HUES64 (cell line): ENCODE measurements at regions not wholly inside any gene's neighbourhood (a gene's known extent, or its start where the extent isn't known, plus 50 kb on each side); places are given as distances from the start of the nearest gene placed in this dataset.

ENCODE experiments used
- H3K27ac ChIP-seq: 2 replicates; pipeline ENCODE4 v1.7.0; 2013; ENCODE audit warnings: low read depth, low read length, inconsistent platforms
- H3K27me3 ChIP-seq: 2 replicates; pipeline ENCODE4 v1.6.1; 2013; ENCODE audit warnings: mild to moderate bottlenecking, low read length; ENCODE audit not compliant: insufficient read depth
- H3K36me3 ChIP-seq: 2 replicates; pipeline ENCODE4 v1.6.1; 2013; ENCODE audit warnings: mild to moderate bottlenecking, low read length; ENCODE audit not compliant: insufficient read depth
- H3K4me1 ChIP-seq: 2 replicates; pipeline ENCODE4 v1.6.1; 2013; ENCODE audit warnings: mild to moderate bottlenecking, low read length, moderate library complexity; ENCODE audit not compliant: insufficient read depth
- H3K4me3 ChIP-seq: 2 replicates; pipeline ENCODE4 v1.5.1; 2013; ENCODE audit warnings: mild to moderate bottlenecking, low read length, moderate library complexity
- H3K9ac ChIP-seq: 2 replicates; pipeline ENCODE4 v1.6.1; 2013; ENCODE audit warnings: mild to moderate bottlenecking, low read depth, low read length
- H3K9me3 ChIP-seq: 2 replicates; pipeline ENCODE4 v1.6.1; 2013; ENCODE audit warnings: low read depth, low read length; ENCODE audit not compliant: insufficient read depth
- WGBS: fragments of 150-250, 120-280 bp; methylation state at CpG from one replicate; pipeline ENCODE4 v1.1.7; 2013; ENCODE audit warnings: missing lambda C conversion rate; 5-methylcytosine and 5-hydroxymethylcytosine counted together

- H3K36me3 ChIP-seq = no peaks in the 10 kb centered on the region
- 76% methylated on average over 1 of the region's 1 CpG for WGBS
- H3K27me3 ChIP-seq = no peaks in the 10 kb centered on the region
- H3K9me3 ChIP-seq = no peaks in the 10 kb centered on the region
- H3K4me1 ChIP-seq = no peaks in the 10 kb centered on the region
- no peak overlapping the region for H3K9ac ChIP-seq
- no peak overlapping the region for H3K4me3 ChIP-seq
- H3K27ac ChIP-seq = no peak overlapping the region
Observed at GRCh38 chr15:47974724-47975123, 146.1 kb upstream of the SLC24A5 start.

GRCh38 chr15:47975427-47975826 is 145.4 kb upstream of the SLC24A5 start:
- no peaks in the 10 kb centered on the region for H3K9me3 ChIP-seq
- H3K27me3 ChIP-seq = no peaks in the 10 kb centered on the region
- no peak overlapping the region for H3K9ac ChIP-seq
- H3K27ac ChIP-seq = no peak overlapping the region
- H3K36me3 ChIP-seq = no peaks in the 10 kb centered on the region
- no peaks in the 10 kb centered on the region for H3K4me1 ChIP-seq
- H3K4me3 ChIP-seq = no peak overlapping the region

- WGBS = 89% methylated on average over 8 of the region's 8 CpGs
- Histone ChIP-seq H3K27me3 (no peaks in the 10 kb centered on the region), H3K4me3 (no peak overlapping the region), H3K36me3 (no peaks in the 10 kb centered on the region), H3K27ac (no peak overlapping the region), H3K9me3 (no peaks in the 10 kb centered on the region), H3K9ac (no peak overlapping the region), H3K4me1 (no peaks in the 10 kb centered on the region; the same call in 1 of the 2 replicates)
Observed at GRCh38 chr15:47983533-47983932, 137.3 kb upstream of the SLC24A5 start.

GRCh38 chr15:47985568-47985967 is 135.2 kb upstream of the SLC24A5 start:
- Histone ChIP-seq H3K4me1 (no peaks in the 10 kb centered on the region; the same call in 1 of the 2 replicates), H3K36me3 (no peaks in the 10 kb centered on the region), H3K27ac (no peak overlapping the region), H3K9me3 (no peaks in the 10 kb centered on the region), H3K4me3 (no peak overlapping the region), H3K27me3 (no peaks in the 10 kb centered on the region), H3K9ac (no peak overlapping the region)
- over 99% methylated on average over 4 of the region's 4 CpGs for WGBS

GRCh38 chr15:47987461-47987860 is 133.3 kb upstream of the SLC24A5 start:
- Histone ChIP-seq H3K27ac (no peak overlapping the region), H3K36me3 (no peaks in the 10 kb centered on the region), H3K4me3 (no peak overlapping the region), H3K9me3 (no peaks in the 10 kb centered on the region), H3K4me1 (no peaks in the 10 kb centered on the region; the same call in 1 of the 2 replicates), H3K9ac (no peak overlapping the region), H3K27me3 (no peaks in the 10 kb centered on the region)
- 70% methylated on average over 4 of the region's 4 CpGs for WGBS

GRCh38 chr15:47987908-47988532 is 132.8 kb upstream of the SLC24A5 start:
- Histone ChIP-seq H3K36me3 (no peaks in the 10 kb centered on the region), H3K27me3 (no peaks in the 10 kb centered on the region), H3K9ac (no peak overlapping the region), H3K4me3 (no peak overlapping the region), H3K27ac (no peak overlapping the region), H3K4me1 (no peaks in the 10 kb centered on the region; the same call in 1 of the 2 replicates), H3K9me3 (no peaks in the 10 kb centered on the region)
- 58% methylated on average over 3 of the region's 3 CpGs for WGBS

- H3K9me3 ChIP-seq = no peaks in the 10 kb centered on the region
- H3K9ac ChIP-seq = no peak overlapping the region
- 95% methylated on average over 1 of the region's 1 CpG for WGBS
- no peaks in the 10 kb centered on the region for H3K27me3 ChIP-seq
- H3K27ac ChIP-seq = no peak overlapping the region
- H3K36me3 ChIP-seq = no peaks in the 10 kb centered on the region
- no peak overlapping the region for H3K4me3 ChIP-seq
- H3K4me1 ChIP-seq = no peaks in the 10 kb centered on the region; the same call in 1 of the 2 replicates
Observed at GRCh38 chr15:47988564-47988963, 132.2 kb upstream of the SLC24A5 start.

- 89% methylated on average over 2 of the region's 2 CpGs for WGBS
Observed at GRCh38 chr15:47990821-47991220, 130.0 kb upstream of the SLC24A5 start.

GRCh38 chr15:47991357-47991756 is 129.4 kb upstream of the SLC24A5 start:
- Histone ChIP-seq H3K9me3 (no peaks in the 10 kb centered on the region), H3K27me3 (no peaks in the 10 kb centered on the region), H3K9ac (no peak overlapping the region), H3K36me3 (no peaks in the 10 kb centered on the region), H3K4me1 (no peaks in the 10 kb centered on the region; the same call in 1 of the 2 replicates), H3K27ac (no peak overlapping the region), H3K4me3 (no peak overlapping the region)
- 93% methylated on average over 4 of the region's 4 CpGs for WGBS

More at GRCh38 chr15:47990821-47991220, 130.0 kb upstream of the SLC24A5 start:
- Histone ChIP-seq H3K4me1 (no peaks in the 10 kb centered on the region; the same call in 1 of the 2 replicates), H3K36me3 (no peaks in the 10 kb centered on the region), H3K9ac (no peak overlapping the region), H3K4me3 (no peak overlapping the region), H3K9me3 (no peaks in the 10 kb centered on the region), H3K27me3 (no peaks in the 10 kb centered on the region), H3K27ac (no peak overlapping the region)

- Histone ChIP-seq H3K4me3 (no peak overlapping the region), H3K4me1 (no peaks in the 10 kb centered on the region), H3K9ac (no peak overlapping the region), H3K9me3 (no peaks in the 10 kb centered on the region), H3K27me3 (no peaks in the 10 kb centered on the region), H3K36me3 (no peaks in the 10 kb centered on the region), H3K27ac (no peak overlapping the region)
- WGBS = 92% methylated on average over 5 of the region's 5 CpGs
Observed at GRCh38 chr15:47993051-47993450, 127.7 kb upstream of the SLC24A5 start.

GRCh38 chr15:47997195-47998080 is 123.4 kb upstream of the SLC24A5 start:
- Histone ChIP-seq H3K9ac (no peak overlapping the region), H3K9me3 (0 out of 2 replicates have a peak, but pooled peaks cover 2% of the 10 kb centered on the region), H3K27me3 (no peaks in the 10 kb centered on the region), H3K36me3 (no peaks in the 10 kb centered on the region), H3K4me3 (no peak overlapping the region), H3K27ac (no peak overlapping the region), H3K4me1 (peaks cover 4% of the 10 kb centered on the region; the same call in 1 of the 2 replicates)
- WGBS = 91% methylated on average over 7 of the region's 7 CpGs
